Fibroblast of peridontal ligament (primary cell): ENCODE measurements at regions not wholly inside any gene's neighbourhood (a gene's known extent, or its start where the extent isn't known, plus 50 kb on each side); places are given as distances from the start of the nearest gene placed in this dataset.
"Not testable (repeated sequence)": the region's sequence is repeated elsewhere in the genome, so short reads cannot be mapped to it uniquely, and the experiment has no call there.

Experiments
- DNase-seq: peaks from one replicate; pipeline ENCODE4 v3.0.0-alpha.2; 2010; ENCODE audit errors: extremely low read depth

GRCh38 chr6:9020001-9020400 lies 584.7 kb upstream of the SLC35B3 start:
- peak; percentile 2 for DNase-seq

GRCh38 chr6:9009931-9010330 lies 574.6 kb upstream of the SLC35B3 start:
- no peak for DNase-seq

GRCh38 chr6:9007027-9007426 lies 571.7 kb upstream of the SLC35B3 start:
- no peak for DNase-seq

DNA sequence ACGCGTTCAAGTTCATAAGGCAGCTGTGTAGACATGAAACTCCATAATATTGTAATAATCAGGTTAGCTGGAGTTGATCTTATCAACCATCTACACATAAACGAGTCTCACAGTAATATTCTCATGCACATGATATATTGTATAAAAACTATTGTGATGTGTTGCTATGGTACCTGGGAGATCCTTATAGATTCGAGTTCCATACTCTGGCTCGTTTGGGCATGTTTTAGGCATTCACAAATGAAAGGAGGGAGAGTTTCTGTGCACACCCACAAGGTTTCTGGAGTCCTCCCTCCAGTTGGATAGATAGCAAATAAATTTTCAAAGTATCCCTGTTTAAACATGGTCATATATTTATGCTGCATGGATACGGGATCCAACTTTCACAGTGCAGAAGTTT lies 567.5 kb upstream of the SLC35B3 start:
- DNase-seq: no peak

DNA sequence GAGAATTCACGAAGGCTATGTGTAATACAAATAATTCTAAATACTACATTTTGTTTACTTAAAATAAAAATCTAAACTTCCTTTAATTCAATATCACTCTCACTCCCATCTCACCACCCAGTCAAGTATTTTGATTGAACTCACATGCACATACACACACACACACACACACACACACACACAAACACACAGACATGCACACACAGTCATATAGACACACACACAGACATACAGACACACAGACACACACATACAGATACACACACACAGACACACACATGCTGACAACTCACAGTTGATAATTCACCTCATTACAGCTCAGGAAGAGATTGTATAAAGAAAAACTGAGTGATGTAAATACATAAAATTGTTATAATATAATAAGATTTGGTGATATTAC lies 559.8 kb upstream of the SLC35B3 start:
- DNase-seq: no peak

- no peak for DNase-seq
Observed at GRCh38 chr6:8993111-8993510, 557.8 kb upstream of the SLC35B3 start.

DNA sequence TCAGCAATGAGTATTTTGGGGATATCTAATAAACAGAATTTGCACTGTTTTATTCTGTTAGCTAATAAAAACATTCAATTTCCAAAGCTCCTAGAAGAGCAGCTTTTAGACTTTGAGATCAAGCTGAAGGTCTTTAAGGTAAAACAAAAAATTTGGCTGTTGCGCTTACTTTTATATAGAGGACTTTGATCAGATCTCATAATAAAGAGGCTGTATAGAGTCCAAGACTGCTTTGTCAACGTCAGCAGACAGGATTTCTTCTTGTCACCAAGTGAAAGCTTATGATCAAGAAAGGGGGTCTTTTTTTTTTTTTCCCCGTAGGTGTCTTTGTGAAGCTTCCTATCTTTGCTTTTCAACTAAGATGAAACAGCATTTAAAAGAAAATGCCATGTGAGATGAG lies 556.5 kb upstream of the SLC35B3 start:
- DNase-seq: no peak

- DNase-seq: no peak
Observed at GRCh38 chr6:8990075-8990474, 554.7 kb upstream of the SLC35B3 start.

DNA sequence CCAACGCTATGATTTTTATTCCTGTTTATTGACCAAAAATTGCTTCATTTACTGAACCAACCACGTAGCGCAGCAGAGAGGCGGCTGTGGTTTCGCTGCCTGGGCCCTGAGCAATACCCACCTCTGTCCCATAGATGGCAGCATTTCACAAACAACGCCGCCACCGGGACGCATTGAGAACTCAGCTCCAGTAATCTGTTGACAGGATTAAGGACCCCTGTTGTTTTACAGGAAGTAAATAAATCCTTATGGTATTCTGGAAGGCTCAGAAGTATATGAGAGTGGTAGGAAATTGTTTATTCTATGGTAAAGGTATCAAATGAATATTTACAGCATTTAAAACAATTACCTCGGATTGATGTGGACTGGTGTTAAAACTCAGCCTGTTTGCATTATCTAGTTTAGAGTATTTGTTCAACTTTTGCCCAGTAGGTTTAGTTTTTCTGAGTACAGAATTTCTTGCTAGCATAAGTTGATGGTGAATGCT lies 547.9 kb upstream of the SLC35B3 start:
- DNase-seq: peak; percentile 75

DNA sequence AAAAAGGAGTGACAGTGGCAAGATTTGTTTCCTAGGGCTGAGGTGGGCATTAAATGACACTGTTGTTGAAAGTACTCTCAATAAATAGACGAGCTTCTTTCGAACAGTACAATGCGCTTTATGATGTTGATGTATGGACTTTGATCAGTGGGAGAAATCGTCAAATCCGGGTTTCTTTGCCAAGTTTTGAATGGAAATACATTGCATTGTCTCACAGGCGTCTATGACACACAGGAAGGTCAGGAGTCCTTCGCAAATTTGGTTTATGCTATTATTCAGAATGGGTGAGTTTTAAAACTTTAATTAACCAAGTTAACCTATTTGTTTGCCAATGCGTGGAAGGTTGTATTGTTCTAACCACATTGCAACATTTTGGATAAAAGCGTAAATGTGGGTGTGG lies 547.3 kb upstream of the SLC35B3 start:
- no peak for DNase-seq

DNA sequence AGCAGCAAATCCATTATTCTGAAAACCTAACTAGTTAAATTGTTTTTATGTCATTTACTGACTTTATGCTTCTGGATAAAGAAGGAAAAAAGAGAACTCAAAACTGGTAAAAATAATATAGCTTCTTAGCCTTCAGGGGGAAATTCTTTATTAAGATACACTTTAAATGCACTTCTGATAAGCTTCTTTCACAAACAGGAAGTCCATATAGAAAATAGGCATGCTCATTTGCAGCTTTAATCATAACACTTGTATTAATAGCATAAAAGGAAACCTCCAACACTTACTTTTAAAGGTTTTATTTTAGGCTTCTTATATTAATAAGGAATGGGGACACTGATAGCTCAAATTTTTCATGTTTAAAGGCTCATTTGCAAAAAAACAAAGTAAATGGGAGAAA lies 538.0 kb upstream of the SLC35B3 start:
- no peak for DNase-seq

- no peak for DNase-seq
Observed at GRCh38 chr6:8969747-8970146, 534.4 kb upstream of the SLC35B3 start.

GRCh38 chr6:8958894-8959511 lies 523.7 kb upstream of the SLC35B3 start:
- peak; percentile 16 for DNase-seq

DNA sequence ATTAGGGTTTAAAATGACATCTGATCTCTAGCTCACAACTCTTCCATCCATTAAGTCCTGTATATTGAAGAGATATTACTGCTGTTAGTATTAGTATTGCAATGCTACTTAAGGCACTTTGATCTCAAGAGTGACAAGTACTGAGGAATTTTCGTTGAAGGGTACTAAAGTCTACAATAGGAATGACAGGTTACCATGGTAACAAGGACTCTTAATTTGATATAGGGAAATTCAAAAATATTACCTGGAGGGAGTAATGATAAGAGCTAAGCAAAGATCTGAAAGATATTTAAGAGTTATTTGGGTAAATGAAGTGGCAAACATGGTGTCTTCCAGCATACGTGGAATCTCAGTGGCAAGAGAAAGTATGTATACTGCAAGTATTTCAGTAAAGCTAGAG lies 518.0 kb upstream of the SLC35B3 start:
- no peak for DNase-seq

DNA sequence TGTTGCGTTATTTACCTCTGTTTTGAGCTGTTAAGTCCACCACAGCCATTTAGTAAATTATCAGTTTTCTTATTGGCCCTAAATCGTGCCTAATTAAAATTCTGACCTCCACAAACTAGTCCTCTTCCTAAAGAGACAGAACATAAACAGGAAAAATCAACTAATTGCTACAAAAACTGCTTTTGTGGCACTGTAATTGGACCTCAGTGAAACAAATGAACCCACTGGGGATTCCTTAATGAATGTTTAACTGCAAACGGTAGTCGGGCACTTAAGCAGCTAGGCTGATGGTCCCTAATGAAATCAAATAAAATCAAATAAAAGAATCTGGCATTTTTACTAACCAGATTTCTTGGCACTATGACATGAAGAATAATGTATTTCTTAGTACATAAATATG lies 513.4 kb upstream of the SLC35B3 start:
- DNase-seq: no peak

- DNase-seq: no peak
Observed at GRCh38 chr6:8947900-8948299, 512.6 kb upstream of the SLC35B3 start.

GRCh38 chr6:8944548-8944947 lies 509.2 kb upstream of the SLC35B3 start:
- DNase-seq: no peak

DNA sequence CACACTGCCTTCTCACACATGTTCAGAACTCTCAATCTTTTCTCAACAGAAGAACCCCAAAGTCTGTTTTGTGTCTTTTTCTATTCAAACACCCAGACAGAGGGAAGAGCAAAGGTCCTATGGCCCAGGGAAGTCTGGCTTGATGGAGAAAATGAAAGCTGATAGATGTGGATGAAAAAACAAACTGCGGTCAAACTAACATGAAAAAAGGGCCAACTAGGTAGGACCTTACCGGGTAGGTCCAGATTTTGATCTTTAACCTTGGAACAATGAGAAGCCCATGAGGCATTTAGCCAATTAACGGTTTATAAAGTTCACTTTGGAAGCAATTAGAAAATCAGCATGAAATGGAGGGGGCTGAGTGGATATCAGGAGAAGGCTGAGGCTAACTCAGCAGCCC lies 507.7 kb upstream of the SLC35B3 start:
- DNase-seq: no peak

GRCh38 chr6:8941577-8941976 lies 506.2 kb upstream of the SLC35B3 start:
- DNase-seq: no peak

DNA sequence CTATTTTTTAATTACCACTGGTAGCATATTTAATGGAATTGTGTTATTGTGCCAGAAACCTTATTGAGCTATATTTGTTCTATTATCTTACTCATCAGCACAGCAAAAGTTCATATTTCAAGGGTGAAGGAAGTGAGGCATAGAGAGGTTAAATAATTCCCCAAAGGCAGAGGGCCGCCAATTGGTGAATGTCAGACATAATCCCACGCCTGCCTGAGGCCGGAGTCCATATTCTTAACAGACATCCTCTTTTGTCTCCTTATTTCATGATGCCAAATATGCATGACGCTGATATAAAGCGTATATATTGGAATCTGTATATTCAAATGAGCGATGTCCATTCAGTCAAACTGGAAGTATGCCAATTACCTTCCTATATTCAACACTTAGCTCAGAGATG lies 505.0 kb upstream of the SLC35B3 start:
- no peak for DNase-seq

DNA sequence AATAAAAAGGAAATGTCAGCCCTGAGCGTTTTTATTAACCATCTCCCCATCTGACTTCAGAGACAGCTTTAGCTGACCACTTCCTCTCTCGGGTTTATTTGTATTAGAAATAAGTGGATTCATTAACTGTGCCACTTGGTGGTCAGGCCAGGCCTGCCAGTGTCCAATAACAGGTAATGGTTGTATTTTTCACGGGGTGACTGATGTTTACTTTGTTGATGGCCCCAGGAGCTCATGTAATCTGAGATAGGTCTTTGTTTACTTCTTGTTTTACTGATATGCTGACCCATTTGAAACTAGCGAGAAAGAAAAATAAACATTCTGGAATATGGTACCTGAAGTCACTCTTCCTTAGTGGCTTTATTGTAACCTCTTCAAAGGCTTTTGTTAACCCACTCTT lies 504.3 kb upstream of the SLC35B3 start:
- DNase-seq: no peak

DNA sequence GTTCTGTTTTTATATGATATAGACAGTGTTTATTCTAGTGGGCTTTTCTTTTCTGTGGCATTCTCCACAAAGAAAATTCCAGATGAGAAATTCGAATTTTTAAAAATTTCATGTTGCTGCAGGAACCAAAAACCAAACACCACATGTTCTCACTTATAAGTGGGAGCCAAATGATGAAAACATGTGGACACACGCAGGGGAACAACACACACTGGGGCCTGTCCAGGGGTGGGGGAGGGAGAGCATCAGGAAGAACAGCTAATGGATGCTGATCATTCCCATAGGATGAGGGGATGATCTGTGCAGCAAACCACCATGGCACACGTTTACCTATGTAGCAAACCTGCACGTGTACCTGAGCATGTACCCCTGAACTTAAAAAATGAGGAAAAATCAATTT lies 499.0 kb upstream of the SLC35B3 start:
- DNase-seq: no peak

DNA sequence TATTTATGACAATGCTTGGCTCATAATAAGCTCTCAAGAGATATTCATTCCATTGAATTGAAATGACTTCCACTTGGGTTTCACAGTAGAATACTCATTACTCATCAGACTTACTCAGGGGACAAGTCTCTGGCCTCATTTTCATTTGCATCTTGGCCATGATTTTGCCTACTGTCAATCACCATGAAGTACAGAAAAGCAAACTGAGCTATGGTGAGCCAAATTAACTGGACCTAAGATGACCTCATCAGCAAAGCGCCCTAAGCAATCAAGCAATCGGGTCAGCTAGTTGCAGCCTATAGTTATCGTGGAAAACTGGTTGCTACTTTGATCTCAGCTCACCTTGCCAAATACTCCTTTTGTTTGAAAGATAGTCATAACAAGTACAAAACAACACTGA lies 494.7 kb upstream of the SLC35B3 start:
- DNase-seq: no peak

DNA sequence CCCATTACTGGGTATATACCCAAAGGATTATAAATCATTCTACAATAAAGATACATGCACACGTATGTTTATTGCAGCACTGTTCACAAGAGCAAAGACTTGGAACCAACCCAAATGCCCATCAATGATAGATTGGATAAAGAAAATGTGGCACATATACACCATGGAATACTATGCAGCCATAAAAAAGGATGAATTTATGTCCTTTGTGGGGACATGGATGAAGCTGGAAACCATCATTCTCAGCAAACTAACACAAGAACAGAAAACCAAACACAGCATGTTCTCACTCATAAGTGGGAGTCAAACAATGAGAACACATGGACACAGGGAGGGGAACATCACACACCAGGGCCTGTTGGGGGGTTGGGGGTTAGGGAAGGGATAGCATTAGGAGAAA lies 484.9 kb upstream of the SLC35B3 start:
- not testable (repeated sequence) for DNase-seq
